Forelimb muscle (tissue), 1 donor: ENCODE measurements at regions not wholly inside any gene's neighbourhood (a gene's known extent, or its start where the extent isn't known, plus 50 kb on each side); places are given as distances from the start of the nearest gene placed in this dataset.

Experiments
- DNase-seq: peaks from one replicate; pipeline ENCODE4 v3.0.0-alpha.2; 2013; ENCODE audit warnings: low read depth

- peak; percentile 77 for DNase-seq
These were observed 390.2 kb downstream of the LRIG3 start for GRCh38 chr12:58529897-58530741.

GRCh38 chr12:58530742-58531062, 389.6 kb downstream of the LRIG3 start:
- no peak for DNase-seq

- DNase-seq: no peak
These were observed 387.3 kb downstream of the LRIG3 start for GRCh38 chr12:58532855-58533608.

- DNase-seq: no peak
These were observed 386.7 kb downstream of the LRIG3 start for GRCh38 chr12:58533652-58534051.

- DNase-seq: no peak
These were observed 383.0 kb downstream of the LRIG3 start for GRCh38 chr12:58537278-58537677.

GRCh38 chr12:58539295-58539694, 381.0 kb downstream of the LRIG3 start:
- DNase-seq: no peak

GRCh38 chr12:58540480-58541299, 379.6 kb downstream of the LRIG3 start:
- DNase-seq: peak; percentile 69

- no peak for DNase-seq
These were observed 379.0 kb downstream of the LRIG3 start for GRCh38 chr12:58541300-58541690.

GRCh38 chr12:58544281-58544680, 376.0 kb downstream of the LRIG3 start:
- no peak for DNase-seq

- DNase-seq: no peak
These were observed 373.1 kb downstream of the LRIG3 start for GRCh38 chr12:58547217-58547616.

- no peak for DNase-seq
These were observed 371.5 kb downstream of the LRIG3 start for GRCh38 chr12:58548801-58549200.

- no peak for DNase-seq
These were observed 365.7 kb downstream of the LRIG3 start for GRCh38 chr12:58554522-58555157.

- DNase-seq: no peak
These were observed 363.1 kb downstream of the LRIG3 start for GRCh38 chr12:58557171-58557570.

- DNase-seq: no peak
These were observed 362.6 kb downstream of the LRIG3 start for GRCh38 chr12:58557661-58558060.

GRCh38 chr12:58563621-58564020, 356.7 kb downstream of the LRIG3 start:
- no peak for DNase-seq

GRCh38 chr12:58564721-58565120, 355.6 kb downstream of the LRIG3 start:
- DNase-seq: no peak

GRCh38 chr12:58566599-58566998, 353.7 kb downstream of the LRIG3 start:
- no peak for DNase-seq

GRCh38 chr12:58567189-58567588, 353.1 kb downstream of the LRIG3 start:
- DNase-seq: no peak

- DNase-seq: no peak
These were observed 349.9 kb downstream of the LRIG3 start for GRCh38 chr12:58570411-58570810.

GRCh38 chr12:58575256-58575655, 345.0 kb downstream of the LRIG3 start:
- DNase-seq: peak; percentile 70

GRCh38 chr12:58576081-58576480, 344.2 kb downstream of the LRIG3 start:
- DNase-seq: no peak

- DNase-seq: peak; percentile 49
These were observed 343.4 kb downstream of the LRIG3 start for GRCh38 chr12:58576916-58577315.
